ENCODE measurements at regions not wholly inside any gene's neighbourhood (a gene's known extent, or its start where the extent isn't known, plus 50 kb on each side); places are given as distances from the start of the nearest gene placed in this dataset.

- DNase-seq (ENCODE audit: extremely low read depth, low read depth) = no peak
- TF ChIP-seq, protein P1, sequence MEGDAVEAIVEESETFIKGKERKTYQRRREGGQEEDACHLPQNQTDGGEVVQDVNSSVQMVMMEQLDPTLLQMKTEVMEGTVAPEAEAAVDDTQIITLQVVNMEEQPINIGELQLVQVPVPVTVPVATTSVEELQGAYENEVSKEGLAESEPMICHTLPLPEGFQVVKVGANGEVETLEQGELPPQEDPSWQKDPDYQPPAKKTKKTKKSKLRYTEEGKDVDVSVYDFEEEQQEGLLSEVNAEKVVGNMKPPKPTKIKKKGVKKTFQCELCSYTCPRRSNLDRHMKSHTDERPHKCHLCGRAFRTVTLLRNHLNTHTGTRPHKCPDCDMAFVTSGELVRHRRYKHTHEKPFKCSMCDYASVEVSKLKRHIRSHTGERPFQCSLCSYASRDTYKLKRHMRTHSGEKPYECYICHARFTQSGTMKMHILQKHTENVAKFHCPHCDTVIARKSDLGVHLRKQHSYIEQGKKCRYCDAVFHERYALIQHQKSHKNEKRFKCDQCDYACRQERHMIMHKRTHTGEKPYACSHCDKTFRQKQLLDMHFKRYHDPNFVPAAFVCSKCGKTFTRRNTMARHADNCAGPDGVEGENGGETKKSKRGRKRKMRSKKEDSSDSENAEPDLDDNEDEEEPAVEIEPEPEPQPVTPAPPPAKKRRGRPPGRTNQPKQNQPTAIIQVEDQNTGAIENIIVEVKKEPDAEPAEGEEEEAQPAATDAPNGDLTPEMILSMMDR (IDR thresholded peaks at IDR 0.05; ENCODE audit: low read depth, low read length) = no peak
These were observed 56.9 kb downstream of the SLITRK6 start for GRCh38 chr13:85742355-85742754.

DNA sequence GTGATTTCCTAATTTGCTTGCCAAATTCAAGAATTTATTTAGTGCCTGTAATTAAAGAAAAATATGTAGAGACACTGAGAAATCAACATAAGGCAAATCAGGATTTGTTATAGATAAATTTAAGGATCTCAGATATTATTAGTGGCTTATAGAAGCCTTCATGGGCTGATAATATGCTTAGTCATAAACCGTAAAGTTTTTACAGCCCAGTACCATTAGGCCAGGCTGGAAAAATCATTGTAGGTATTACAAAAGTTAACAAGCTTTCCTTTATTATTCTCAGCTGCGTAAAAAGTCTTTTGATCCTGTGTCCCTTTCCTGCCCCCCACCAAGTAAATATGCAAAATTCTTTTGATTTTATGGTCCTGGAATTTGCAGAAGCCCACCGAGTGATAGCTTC, 58.2 kb downstream of the SLITRK6 start:
- TF ChIP-seq, protein P1 (IDR thresholded peaks at IDR 0.05; ENCODE audit: low read depth, low read length) = no peak
- no peak for DNase-seq (ENCODE audit: extremely low read depth, low read depth)

GRCh38 chr13:85738696-85739320, 60.4 kb downstream of the SLITRK6 start:
- TF ChIP-seq, protein P1 (IDR thresholded peaks at IDR 0.05; ENCODE audit: low read depth, low read length) = no peak
- DNase-seq (ENCODE audit: extremely low read depth, low read depth) = no peak

DNA sequence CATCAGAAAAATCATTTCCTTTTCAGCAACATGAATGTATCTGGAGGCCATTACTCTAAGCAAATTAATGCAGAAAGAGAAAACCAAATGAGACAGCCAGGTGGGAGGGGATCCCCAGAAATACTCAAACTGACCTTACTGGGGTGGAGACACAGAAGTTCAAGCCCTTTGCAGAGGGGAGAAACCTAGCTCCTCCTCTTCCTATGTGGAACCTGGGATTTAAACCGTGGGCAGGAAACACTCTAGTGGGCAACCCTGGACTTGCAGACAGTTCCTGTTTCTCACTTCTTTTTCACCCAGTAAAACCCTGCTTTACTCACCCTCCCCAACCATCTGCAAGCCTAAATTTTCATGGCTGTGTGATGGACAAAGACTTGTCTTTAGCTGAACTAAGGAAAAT, 61.3 kb downstream of the SLITRK6 start:
- no peak for DNase-seq (ENCODE audit: extremely low read depth, low read depth)
- TF ChIP-seq, protein P1 (IDR thresholded peaks at IDR 0.05; ENCODE audit: low read depth, low read length) = no peak

DNA sequence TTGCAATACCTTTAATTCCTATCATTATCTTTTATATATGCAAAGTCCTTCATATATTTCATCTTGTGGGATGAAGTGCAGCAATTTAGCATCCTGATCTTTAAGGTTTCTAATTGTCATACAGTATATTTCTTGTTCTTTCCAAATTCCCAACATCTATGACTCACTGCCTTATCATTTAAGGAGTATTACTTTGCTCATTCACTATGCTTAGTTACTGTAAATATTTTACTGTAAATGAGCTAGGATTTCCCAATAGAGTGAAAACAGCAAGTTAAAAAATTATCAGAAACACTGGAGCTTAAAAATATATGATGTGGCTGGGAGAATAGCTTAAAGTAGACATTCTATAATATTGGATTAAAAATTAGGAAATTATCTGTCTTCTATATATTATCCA, 69.9 kb downstream of the SLITRK6 start:
- TF ChIP-seq, protein P1 (IDR thresholded peaks at IDR 0.05; ENCODE audit: low read depth, low read length) = no peak
- DNase-seq (ENCODE audit: extremely low read depth, low read depth) = no peak

DNA sequence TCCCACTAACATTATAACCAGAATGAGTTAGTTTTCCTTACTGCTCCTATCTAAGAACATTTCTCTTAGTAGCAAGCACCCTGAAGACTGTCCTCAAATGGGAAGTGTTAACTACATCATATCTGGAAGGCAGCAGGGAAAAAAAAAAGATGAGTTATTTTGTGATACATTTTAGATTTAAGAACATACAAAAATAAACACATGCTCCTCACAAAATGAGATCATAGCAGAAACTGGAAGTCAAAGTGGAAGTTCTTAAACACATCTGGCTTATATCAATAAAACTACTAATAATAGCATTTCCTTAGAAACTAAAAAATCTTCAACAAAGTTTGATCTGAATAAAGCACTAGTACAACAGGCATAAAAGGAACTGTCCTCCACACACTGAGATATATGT, 70.4 kb downstream of the SLITRK6 start:
- DNase-seq (ENCODE audit: extremely low read depth, low read depth) = no peak
- TF ChIP-seq, protein P1 (IDR thresholded peaks at IDR 0.05; ENCODE audit: low read depth, low read length) = no peak

GRCh38 chr13:85725433-85725832, 73.8 kb downstream of the SLITRK6 start:
- DNase-seq (ENCODE audit: extremely low read depth, low read depth) = no peak
- TF ChIP-seq, protein P1 (IDR thresholded peaks at IDR 0.05; ENCODE audit: low read depth, low read length) = no peak

Data from AG09319 (cell line).